ENCODE measurements at regions not wholly inside any gene's neighbourhood (a gene's known extent, or its start where the extent isn't known, plus 50 kb on each side); places are given as distances from the start of the nearest gene placed in this dataset.
"Not testable (repeated sequence)": the region's sequence is repeated elsewhere in the genome, so short reads cannot be mapped to it uniquely, and the experiment has no call there.

GRCh38 chr13:68608147-68608546 is 1378.0 kb upstream of the PCDH9 start:
- DNase-seq = no peak

DNA sequence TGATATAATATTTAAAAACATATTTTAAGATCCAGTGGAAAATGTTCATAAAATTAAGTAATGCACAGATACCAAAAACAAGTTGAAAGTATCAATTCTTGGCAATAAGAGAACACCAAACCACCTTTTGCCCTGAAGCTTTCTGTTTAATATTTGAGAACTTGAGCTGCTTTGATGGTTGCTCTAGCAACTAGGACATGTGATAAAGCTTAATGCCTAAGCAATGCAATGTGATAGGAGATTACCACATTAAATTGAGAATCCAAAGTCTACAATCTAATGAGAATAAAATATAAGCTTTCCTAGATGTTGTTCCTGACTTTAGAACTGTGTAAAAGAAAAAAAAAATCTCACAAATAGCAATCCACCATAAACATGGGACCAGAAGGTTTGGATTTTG is 1367.5 kb upstream of the PCDH9 start:
- no peak for DNase-seq

DNA sequence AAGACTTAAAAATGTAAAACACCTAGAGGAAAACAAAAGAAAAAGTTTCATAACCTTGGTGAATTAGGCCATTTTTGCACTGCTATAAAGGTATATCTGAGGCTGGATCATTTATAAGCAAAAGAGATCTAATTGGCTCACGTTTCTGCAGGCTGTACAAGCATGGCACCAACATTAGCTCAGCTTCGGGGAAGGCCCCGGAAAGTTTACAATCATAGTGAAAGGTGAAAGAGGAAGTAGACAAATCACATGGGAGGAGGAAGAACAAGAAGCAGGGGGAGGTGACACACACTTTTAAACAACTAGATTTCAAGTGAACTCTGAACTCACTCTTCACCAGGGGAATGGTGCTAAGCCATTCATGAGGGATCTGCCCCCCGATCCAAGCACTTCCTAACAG is 1358.5 kb upstream of the PCDH9 start:
- no peak for DNase-seq

GRCh38 chr13:68584776-68585175 is 1354.6 kb upstream of the PCDH9 start:
- DNase-seq = no peak

GRCh38 chr13:68574053-68574452 is 1343.9 kb upstream of the PCDH9 start:
- no peak for DNase-seq

DNA sequence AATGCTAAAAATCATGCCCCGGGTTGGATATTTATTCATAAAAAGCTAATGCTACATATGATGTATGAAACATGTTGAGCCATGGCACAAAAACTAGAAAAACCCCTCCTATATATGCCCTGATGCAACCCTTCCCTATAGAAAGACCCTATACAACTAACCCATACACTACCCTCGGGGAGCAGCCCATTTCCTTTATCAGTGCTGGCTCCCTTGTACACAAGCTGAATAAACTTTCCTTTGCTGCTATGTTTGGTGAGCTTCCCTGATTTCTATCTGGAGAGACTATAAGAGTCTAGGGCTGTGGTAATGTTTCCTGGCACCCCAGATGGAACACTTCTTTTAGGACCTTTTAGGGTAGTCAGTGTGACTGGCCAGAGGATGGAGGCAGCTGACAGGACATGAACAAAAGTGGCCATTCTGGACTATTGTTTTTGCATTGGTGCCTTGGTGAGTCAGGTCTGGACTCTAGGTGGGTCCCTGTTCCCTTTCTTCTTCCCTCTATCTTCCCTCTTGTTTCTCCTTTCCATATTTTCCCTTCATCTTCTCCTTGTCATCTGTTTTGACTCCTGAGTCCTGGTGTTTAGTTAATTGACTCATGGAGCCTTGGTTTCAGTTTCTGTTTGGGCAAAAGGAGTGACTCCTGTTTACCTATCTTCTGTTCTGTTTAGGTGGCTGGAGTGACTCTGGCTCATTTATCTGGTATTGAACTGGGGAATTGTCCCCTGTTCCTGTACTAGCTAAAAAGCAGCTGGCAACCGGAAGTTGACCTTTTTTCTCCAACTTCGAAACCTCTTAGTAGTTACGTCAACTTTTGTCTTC is 1321.8 kb upstream of the PCDH9 start:
- DNase-seq = no peak

- DNase-seq = no peak
These were observed 1320.2 kb upstream of the PCDH9 start for GRCh38 chr13:68550330-68550729.

DNA sequence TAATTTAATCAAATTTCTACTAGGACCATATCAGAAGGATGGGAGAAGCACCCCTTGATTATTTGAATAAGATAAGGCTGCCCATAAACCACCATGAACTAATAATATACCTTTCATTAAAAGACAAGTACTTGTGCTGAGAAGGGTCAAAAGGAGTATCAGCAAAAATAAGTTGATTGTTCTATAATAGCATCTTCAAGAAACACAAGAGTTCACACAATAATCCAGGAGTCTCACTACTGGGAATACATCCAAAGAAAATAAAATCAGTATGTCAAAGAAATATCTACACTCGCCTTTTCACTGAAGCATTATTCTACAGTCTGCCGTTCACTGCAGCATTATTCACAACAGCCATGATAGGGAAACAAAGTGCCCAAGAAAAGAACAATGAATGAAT is 1310.1 kb upstream of the PCDH9 start:
- no peak for DNase-seq

DNA sequence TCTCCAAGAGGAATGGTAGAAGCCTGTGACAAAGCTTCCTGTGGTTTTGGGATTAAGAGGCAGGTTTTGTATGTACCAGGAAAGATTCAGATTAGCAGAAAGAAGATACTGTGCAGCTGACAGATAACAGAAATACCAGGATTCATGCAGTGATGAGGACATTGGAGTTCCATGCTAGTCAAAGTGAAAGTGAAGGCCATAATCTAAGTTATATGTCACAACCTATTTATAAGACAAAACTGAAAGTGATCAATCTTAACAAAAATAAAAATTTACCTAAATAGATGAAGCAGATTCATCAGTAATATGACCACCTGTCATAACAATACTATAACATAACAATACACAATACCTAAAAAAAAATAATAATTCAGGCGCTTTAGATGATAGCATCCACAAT is 1305.2 kb upstream of the PCDH9 start:
- DNase-seq = no peak

- not testable (repeated sequence) for DNase-seq
These were observed 1297.0 kb upstream of the PCDH9 start for GRCh38 chr13:68527167-68527566.

DNA sequence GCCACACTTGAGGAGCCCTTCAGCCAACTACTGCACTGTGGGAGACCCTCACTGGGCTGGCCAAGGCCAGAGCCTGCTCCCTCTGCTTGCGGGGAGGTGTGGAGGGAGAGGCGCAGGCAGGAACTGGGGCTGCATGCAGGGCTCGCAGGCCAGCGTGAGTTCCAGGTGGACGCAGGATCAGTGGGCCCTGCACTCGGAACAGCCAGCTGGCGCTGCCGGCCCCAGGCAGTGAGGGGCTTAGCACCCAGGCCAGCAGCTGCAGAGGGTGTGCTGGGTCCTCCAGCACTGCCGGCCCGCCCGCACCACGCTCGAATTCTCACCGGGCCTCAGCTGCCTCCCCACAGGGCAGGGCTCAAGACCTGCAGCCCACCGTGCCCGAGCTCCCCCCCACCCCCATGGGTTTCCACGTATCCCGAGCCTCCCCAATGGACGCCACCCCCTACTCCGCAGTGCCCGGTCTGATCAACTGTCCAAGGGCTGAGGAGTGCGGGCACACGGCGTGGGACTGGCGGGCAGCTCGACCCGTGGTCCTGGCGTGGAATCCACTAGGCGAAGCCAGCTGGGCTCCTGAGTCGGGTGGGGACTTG is 1293.8 kb upstream of the PCDH9 start:
- no peak for DNase-seq

DNA sequence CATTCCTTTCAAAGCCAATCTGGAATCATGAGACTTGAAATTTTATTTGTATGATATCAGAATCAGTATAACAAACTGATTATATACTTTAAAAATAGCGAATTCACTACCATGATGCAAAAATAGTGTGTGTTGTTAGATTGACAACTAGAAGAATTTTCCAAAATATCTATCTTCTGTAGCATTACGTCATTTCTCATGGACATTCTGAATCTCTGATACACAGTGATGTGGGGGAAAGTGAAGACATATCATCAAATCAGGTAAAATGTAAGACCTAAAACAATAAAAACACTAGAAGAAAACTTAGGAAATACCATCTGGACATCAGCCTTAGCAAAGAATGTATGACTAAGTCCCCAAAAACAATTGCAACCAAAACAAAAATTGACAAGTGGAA is 1292.0 kb upstream of the PCDH9 start:
- no peak for DNase-seq

GRCh38 chr13:68509734-68510621 is 1279.8 kb upstream of the PCDH9 start:
- DNase-seq = no peak

- no peak for DNase-seq
These were observed 1276.9 kb upstream of the PCDH9 start for GRCh38 chr13:68506888-68507551.

- no peak for DNase-seq
These were observed 1260.5 kb upstream of the PCDH9 start for GRCh38 chr13:68490594-68490993.

- DNase-seq = no peak
These were observed 1251.0 kb upstream of the PCDH9 start for GRCh38 chr13:68481130-68481529.

- no peak for DNase-seq
These were observed 1243.7 kb upstream of the PCDH9 start for GRCh38 chr13:68473834-68474326.

DNA sequence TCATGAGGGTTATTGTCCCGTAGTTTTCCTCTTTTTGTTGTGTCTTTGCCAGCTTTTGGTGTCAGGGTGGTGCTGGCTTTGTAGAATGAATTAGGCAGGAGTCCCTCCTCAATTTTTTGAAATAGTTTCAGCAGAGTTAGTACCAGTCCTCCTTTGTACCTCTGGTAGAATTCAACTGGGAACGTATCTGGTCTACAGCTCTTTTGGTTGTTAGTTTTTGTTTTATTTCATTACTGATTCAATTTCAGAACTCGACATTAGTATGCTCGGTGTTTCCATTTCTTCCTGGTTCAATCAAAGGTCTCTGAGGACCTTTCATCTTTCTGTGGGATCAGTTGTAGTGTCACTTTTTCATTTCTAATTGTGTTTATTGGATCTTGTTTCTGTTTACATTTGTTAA is 1237.0 kb upstream of the PCDH9 start:
- no peak for DNase-seq

GRCh38 chr13:68440874-68441273 is 1210.7 kb upstream of the PCDH9 start:
- no peak for DNase-seq

- peak; percentile 11 for DNase-seq
These were observed 1209.7 kb upstream of the PCDH9 start for GRCh38 chr13:68439817-68440216.

DNA sequence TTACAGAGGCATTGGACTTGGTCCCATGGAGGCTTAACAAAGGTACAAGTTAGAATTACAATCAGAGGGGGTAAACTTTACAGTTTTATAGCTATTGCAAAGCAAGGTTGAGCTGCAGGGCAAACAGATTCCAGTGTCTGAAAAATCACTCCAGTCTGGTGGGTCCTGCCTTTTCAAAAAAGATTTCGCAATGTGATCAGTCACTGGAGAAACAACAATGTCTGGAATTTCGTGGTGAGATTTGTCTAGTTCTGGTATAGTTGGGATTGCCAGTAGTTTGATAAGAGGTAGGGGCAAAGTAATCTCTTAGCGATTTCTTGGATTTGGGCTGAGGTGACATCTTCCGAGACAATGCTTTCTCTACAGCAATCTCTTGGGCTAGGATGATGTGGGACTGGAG is 1198.2 kb upstream of the PCDH9 start:
- peak; percentile 31 for DNase-seq

DNA sequence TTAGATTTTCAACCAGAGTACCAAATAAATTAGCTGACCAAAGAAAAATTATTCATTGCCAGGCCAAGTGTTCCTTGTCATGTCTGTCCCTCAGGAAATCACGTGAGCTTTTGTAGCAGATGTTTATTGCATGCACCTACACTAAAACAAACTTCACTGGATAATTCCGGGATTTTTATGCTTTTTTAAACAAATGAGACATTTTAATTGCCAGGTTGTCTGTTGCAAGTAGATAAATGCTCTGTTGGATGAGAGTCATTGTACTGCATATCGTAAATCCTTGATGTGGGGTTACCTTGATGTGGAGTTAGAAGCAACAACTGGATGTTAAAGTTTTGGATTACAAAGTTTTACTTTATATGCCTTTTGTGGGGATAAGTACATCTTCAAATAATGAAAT is 1187.7 kb upstream of the PCDH9 start:
- no peak for DNase-seq

DNA sequence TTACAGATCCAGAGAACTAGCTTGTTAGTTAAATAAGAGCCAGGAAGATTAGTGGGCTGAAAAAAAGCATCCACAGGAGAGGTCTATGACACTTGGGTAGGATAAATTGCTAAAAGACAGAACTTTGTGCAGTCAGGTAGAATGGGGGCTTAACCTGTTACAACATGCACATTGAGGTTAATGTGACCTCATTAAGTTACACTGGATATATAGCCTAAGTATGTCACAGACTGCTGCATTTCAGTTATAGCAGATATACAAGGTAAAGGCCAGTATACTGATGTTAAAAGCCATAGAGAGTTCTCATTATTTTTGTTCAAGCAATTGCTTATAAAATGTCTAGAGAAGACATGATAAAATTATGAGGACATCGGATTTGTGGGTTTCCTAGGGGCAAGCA is 1179.9 kb upstream of the PCDH9 start:
- DNase-seq = no peak

Measured in fibroblast of skin of right biceps (primary cell).